Body of pancreas (tissue), 4 donors: ENCODE measurements at regions not wholly inside any gene's neighbourhood (a gene's known extent, or its start where the extent isn't known, plus 50 kb on each side); places are given as distances from the start of the nearest gene placed in this dataset.

Experiments used
- ATAC-seq: fragments of 150-250 bp; one replicate; pipeline ENCODE4 v1.9.1; 2016
- DNase-seq, 4 donors: peaks; one replicate each; pipeline ENCODE4 v3.0.0-alpha.2; 2019
- H3K27ac ChIP-seq, 4 donors: fragments of 200-600 bp; sonication (generic); 1 replicate in 3 of 4; 2 replicates in 1 of 4; pipeline versions ENCODE4 v1.5.1 to v1.6.1; 2016 to 2019; ENCODE audit warnings: mild to moderate bottlenecking in 1 of 4, mixed read lengths in 1 of 4, moderate library complexity in 1 of 4
- H3K27me3 ChIP-seq, 2 donors: fragments of 200-600 bp; sonication (generic); one replicate each; pipeline ENCODE4 v1.6.0; 2016; ENCODE audit warnings: mild to moderate bottlenecking in 1 of 2
- H3K36me3 ChIP-seq, 2 donors: fragments of 200-600 bp; sonication (generic); replicated peaks in 1 of 2; 2 replicates each; pipeline ENCODE4 v1.5.1; 2016; ENCODE audit warnings: low read depth in 2 of 2; ENCODE audit not compliant: insufficient read depth in 1 of 2
- H3K4me1 ChIP-seq: fragments of 200-600 bp; sonication (generic); one replicate; pipeline ENCODE4 v1.6.0; 2016
- H3K4me3 ChIP-seq, 2 donors: fragments of 200-600 bp; sonication (generic); 1 replicate in 1 of 2; 2 replicates in 1 of 2; pipeline ENCODE4 v1.5.1; 2016 to 2019
- H3K9me3 ChIP-seq, 3 donors: fragments of 200-600 bp; sonication (generic); 1 replicate in 2 of 3; 2 replicates in 1 of 3; pipeline ENCODE4 v1.5.1; 2016
- CTCF ChIP-seq, 7 experiments: fragments of 450-650 bp in 4 of 7; fragments of 200-600 bp in 3 of 7; sonication (generic) in 3 of 7; IDR thresholded peaks; one replicate each; pipeline ENCODE4 v1.5.1; 2016 to 2019; ENCODE audit warnings: antibody characterized with exemption in 7 of 7
- POLR2A ChIP-seq, 3 donors: fragments of 450-650 bp; IDR thresholded peaks; one replicate each; pipeline ENCODE4 v1.6.1; 2016; ENCODE audit warnings: antibody characterized with exemption in 3 of 3, mild to moderate bottlenecking in 2 of 3
- WGBS, 2 donors: methylation state at CpG; one replicate each; pipeline ENCODE4 v1.1.5; 2017; 5-methylcytosine and 5-hydroxymethylcytosine counted together
- intact Hi-C: fragments of 100-400 bp; cut with DNase I; formaldehyde crosslinking; loops from one replicate; pipeline ENCODE4 v1.15.1; 2023

GRCh38 chr7:12847001-12847400, 159.6 kb downstream of the ARL4A start:
- intact Hi-C loops, result no loop called here
- TF ChIP-seq POLR2A (IDR thresholded peaks at IDR 0.05) (no peak), CTCF (IDR thresholded peaks at IDR 0.05) (no peak)
- 91 to 100% methylated on average over 1 of the region's 1 CpG for WGBS, 2 donors
- DNase-seq, result no peak
- ATAC-seq, result no peak
- Histone ChIP-seq H3K4me3 (no peak overlapping the region), H3K27me3 (no peaks in the 10 kb centered on the region), H3K27ac (no peak overlapping the region), H3K4me1 (no peaks in the 10 kb centered on the region), H3K36me3 (no peaks in the 10 kb centered on the region), H3K9me3 (peaks cover 0 to 9% (median 0%) of the 10 kb centered on the region in 3 donors)

- no peak overlapping the region for H3K4me3 ChIP-seq
- no peaks in the 10 kb centered on the region for H3K4me1 ChIP-seq
- intact Hi-C loops, result no loop called here
- peaks cover 0 to 7% (median 0%) of the 10 kb centered on the region in 3 donors for H3K9me3 ChIP-seq
- DNase-seq (no peak), ATAC-seq (no peak)
- H3K27ac ChIP-seq, result no peak overlapping the region
- H3K27me3 ChIP-seq, result no peaks in the 10 kb centered on the region
- no peaks in the 10 kb centered on the region for H3K36me3 ChIP-seq
- no peak for TF ChIP-seq POLR2A (IDR thresholded peaks at IDR 0.05)
- 71 to 80% methylated on average over 3 of the region's 3 CpGs for WGBS, 2 donors
Measured at GRCh38 chr7:12851142-12851541, 163.7 kb downstream of the ARL4A start.

GRCh38 chr7:12851841-12852240, 164.4 kb downstream of the ARL4A start:
- H3K4me3 ChIP-seq, result no peak overlapping the region
- no peak overlapping the region for H3K27ac ChIP-seq
- 85 to 91% methylated on average over 3 of the region's 3 CpGs for WGBS, 2 donors
- H3K27me3 ChIP-seq, result no peaks in the 10 kb centered on the region
- H3K9me3 ChIP-seq, result peaks cover 0 to under 1% (median 0%) of the 10 kb centered on the region in 3 donors
- ATAC-seq (no peak), DNase-seq (no peak)
- H3K36me3 ChIP-seq, result no peaks in the 10 kb centered on the region
- intact Hi-C loops, result no loop called here
- no peaks in the 10 kb centered on the region for H3K4me1 ChIP-seq
- TF ChIP-seq POLR2A (IDR thresholded peaks at IDR 0.05) (no peak), CTCF (IDR thresholded peaks at IDR 0.05) (no peak)

- Histone ChIP-seq H3K4me3 (no peak overlapping the region), H3K36me3 (no peaks in the 10 kb centered on the region), H3K4me1 (no peaks in the 10 kb centered on the region), H3K27ac (no peak overlapping the region), H3K9me3 (no peaks in the 10 kb centered on the region), H3K27me3 (no peaks in the 10 kb centered on the region)
- ATAC-seq (no peak), DNase-seq (no peak)
- intact Hi-C loops, result no loop called here
- TF ChIP-seq CTCF (IDR thresholded peaks at IDR 0.05) (no peak), POLR2A (IDR thresholded peaks at IDR 0.05) (no peak)
- WGBS, 2 donors, result 86 to 89% methylated on average over 4 of the region's 4 CpGs
Measured at GRCh38 chr7:12855036-12855435, 167.6 kb downstream of the ARL4A start.

- H3K36me3 ChIP-seq, result no peaks in the 10 kb centered on the region
- H3K9me3 ChIP-seq, result no peaks in the 10 kb centered on the region
- no peaks in the 10 kb centered on the region for H3K27me3 ChIP-seq
- 86% methylated on average over 2 of the region's 2 CpGs for WGBS, 2 donors
- DNase-seq, result no peak
- intact Hi-C loops, result no loop called here
- no peak overlapping the region for H3K4me3 ChIP-seq
- peaks cover 7% of the 10 kb centered on the region for H3K4me1 ChIP-seq
- H3K27ac ChIP-seq, result no peak overlapping the region
- ATAC-seq, result no peak
- TF ChIP-seq POLR2A (IDR thresholded peaks at IDR 0.05) (no peak), CTCF (IDR thresholded peaks at IDR 0.05) (no peak)
Measured at GRCh38 chr7:12859761-12860160, 172.3 kb downstream of the ARL4A start.
